Anterior cingulate cortex (tissue), 58 donors: ENCODE measurements at regions not wholly inside any gene's neighbourhood (a gene's known extent, or its start where the extent isn't known, plus 50 kb on each side); places are given as distances from the start of the nearest gene placed in this dataset.

Source experiments
- DNase-seq, 58 donors: peaks; one replicate each; lab custom pipeline; 2025; lab: John Stamatoyannopoulos, UW

DNA sequence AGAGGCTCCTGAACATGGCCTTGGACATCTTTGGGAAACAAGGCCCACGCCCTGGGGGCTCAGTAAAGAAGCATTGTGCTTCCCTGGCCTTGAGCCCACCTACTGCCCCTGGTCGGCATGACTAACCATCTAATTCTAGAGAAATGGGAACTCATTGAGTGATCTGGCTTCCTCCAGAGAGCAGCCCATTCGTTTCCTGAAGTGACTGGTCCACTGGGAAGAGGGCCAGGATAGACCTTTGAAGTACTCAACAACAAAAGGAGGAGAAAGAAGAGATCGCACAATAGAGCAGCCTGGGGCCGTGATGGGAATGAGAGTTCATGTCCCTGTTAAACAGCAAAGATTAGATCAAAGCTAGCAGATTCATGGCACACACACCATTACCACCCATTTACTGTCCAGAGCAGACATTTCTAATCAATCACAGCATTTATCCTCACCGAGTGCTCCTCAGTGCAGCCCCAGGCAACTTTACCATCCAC, 514.4 kb upstream of the PROK2 start:
- no peak for DNase-seq

DNA sequence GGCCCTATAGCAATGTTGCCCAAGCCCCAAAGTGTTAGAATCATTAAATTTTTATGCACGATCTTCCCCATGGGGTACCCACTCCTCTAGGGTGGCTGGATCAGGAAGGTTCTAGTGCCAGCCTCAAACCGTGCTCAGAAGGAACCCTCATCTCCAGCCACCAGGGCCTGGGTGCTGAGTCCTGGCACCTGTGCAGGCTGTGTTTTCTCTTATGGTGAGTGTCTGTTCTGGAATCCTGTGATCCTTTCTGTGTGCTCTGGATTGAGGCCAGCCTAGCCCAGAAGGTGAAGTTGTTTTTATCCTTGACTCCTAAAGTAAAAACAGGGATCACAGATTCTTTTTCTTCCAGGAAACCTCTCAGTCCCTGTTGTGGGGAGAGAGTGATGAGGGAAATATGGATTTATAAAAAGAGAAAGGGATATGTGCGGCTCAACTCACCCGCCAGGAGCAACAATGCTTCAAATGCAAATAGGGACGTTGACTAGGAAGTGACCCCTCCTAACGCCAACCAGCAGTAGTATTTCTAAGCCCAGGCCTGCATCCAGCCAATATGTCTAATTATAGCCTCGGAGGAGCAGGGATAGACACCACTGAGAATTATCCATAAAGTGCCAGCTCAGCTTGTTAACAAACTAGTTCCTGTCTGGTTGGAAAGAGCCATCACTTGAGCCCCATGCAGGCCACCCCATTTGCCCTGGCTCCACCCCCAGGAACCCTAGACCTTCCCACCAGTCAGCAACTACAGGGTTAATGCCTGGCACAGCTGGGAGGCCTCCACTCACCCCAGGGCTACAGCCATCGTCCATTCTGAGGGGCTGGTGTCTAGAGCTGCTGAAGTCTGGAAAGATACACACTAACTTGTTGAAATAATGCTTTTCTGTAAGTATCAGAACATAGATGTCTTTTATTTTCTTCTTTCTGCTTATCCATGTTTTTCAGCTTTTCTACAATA, 513.5 kb upstream of the PROK2 start:
- no peak for DNase-seq

DNA sequence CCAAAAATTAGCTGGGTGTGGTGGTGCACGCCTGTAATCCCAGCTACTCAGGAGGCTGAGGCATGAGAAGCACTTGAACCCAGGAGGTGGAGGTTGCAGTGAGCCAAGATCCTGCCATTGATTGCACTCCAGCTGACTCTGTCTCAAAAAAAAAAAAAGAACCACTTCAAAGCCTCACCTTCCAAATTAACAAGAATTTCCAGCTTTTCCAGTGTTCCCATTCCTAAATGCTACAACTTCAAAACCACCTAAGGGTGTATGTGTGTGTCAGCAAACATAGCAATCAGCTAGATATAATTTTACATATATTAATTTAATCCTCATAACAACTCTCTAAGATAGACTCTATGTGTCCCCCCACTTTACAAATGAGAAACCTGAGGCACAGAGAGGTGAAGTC, 512.5 kb upstream of the PROK2 start:
- DNase-seq, result no peak

DNA sequence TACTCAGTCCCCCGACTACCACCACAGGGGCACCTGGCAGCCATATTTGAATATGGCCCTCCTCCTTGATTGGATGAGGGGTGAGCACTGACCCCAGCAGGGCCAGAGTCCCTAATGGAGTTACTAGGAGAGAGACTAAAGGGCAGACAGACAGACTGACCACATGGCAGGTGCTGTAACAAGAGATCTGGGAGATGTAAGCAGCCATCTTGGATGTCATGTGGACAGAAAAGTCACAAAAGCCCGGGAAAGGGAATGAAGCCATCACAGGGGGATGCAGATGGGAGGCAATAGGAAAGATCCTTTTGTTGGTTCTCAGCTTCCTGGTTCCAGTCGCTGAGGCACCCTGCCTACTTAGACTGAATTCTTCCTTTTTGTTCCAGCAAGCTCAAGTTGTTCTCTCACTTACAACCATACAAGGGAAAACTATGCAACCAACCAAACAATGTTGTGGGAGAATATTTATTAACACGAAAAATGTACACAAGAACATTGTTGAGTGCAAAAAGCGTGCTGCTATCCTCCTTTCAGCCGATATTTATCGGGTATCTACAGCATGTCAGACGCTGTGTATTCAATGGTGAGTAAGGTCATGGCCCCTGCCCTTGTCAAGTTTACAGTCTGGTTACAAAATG, 511.6 kb upstream of the PROK2 start:
- no peak for DNase-seq

DNA sequence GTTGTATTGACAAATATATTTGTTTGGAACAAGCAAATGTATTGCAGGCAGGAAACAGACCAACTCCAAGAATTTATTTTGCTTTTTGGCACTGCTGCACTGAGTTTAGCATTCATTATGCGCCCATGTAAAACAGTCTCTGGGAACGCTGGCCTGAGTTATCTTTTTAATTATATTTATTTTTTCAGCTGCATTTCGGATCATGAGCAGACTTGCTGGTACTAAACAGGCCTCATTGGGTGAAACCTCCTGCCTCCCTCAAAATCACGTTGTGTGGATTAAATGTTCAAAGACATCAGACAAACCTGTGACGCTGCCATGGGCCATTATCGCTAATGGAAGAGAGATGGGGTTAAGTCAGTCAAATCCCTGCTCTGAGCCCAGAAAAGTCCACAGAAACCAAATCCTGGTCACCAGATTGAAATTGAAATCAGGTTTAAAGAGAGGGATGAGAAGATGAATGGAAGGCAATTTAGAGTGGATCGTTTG, 511.1 kb upstream of the PROK2 start:
- DNase-seq, result no peak

DNA sequence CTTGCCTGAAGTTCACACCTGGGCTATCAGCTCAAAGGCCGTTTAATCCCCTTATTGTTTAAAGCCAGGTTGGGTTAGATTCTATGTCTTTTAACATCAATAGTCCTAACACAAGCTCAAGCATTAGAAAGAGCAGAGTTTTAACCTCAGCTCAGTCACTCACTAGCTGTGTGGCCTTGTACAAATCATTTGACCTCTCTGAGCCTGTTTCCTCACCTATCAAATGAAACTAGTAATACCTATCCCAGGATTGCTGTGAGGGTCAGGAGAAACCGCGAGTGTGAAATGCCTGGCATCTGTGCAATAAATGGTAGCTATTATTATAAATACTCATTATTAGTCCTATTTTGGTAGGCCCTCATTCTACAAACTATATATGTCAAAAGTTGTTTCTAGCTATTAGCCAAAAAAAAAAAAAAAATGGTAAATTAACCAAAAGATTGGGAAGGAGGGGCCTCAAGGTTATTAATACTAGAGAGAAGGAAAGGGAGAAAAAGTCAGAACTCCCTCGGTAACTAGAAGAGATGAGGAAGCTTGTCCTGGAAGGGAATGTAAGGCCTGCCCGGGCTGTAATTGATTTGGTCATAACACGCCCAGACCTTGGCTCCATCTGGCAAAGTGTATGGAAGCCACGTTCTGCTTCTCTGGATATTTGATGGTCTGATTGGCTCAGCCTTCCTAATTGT, 510.5 kb upstream of the PROK2 start:
- DNase-seq, result no peak

DNA sequence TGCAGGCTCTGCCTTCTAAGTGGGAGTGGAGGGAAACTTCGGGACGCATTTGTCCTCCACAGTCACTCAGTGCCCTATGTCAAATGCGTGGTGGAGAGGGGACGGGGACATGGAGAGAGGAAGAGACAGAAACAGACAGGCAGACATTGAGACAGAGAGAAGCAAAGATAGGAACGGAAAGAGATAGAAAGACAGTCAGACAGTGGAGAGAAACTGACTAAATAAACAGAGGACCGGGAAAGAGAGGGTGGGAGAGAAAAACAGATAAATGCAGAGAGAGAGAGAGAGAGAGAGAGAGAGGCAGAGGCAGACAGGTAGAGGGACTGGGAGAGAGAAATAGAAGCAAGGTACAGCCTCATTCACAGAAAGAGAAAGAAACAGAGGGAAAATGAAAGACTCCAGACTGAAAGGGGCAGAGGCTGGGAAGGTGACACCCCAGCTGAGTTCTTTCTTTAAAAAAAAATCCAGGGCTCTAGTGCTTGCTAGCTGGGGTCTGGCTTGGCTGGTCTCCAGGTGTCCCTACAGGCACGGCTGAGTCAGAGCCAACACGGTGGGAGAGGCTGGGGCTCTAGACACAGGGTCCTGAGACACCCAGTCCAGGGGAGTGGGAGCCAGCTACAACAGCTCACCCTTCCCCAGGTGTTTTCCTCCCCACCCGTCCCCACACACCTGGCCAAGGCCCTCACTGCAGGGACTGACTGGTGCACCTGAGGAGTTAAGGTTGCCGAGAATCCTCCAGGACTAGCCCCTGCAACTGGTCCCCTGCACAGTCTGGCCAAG, 506.1 kb upstream of the PROK2 start:
- DNase-seq, result no peak

DNA sequence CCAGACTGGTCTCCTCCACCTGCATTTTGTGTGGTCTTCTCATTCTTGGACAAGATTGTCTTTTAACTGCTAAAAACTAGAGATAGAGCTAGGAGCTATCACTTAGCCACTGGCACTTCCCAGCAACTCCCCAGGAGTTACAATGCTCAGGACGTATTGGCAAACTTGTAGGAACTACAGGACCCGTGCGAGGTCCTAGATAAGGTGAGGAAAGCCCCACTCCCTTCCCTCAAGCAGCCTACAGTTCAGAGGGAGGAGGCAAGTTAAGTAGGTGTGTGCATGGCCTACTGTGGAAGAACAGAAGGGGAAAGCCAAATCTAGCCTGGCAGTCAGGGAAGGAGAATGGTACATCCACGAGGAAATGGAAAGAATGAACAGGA, 504.7 kb upstream of the PROK2 start:
- no peak for DNase-seq

DNA sequence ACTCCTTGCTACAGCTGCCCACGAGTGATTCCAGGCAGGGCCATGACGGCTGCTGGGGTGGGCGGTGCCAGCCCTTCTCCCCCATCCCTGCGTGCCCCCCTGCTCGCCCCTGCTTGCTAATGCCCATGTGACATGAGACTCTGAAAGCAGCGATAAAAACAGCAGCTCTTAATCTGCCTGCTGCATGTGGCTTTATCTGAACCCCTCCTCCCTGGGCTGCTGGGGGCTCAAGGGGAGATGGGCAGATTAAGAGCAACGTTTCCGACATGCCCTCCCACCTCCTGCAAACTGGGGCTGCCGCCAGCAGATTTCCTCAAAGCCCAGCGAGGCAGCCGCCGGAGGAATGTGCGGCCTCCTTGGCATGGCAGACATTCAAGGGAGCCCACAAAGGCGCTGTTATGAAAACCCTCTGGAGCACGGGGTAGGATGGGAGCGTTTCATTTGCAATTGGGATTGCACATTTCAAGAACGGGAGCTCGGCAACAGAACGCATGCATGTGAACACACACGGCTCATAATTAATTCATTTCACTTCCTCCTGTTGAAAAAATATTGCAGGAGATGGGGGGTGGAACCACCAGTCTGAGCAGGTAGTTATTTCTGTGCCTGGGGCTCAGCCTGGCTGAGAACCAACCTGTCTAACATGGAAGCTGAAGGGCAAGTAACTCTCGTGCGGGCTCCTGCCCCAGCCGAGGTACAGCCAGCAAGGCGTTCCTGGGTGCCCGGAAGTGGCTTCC, 504.2 kb upstream of the PROK2 start:
- peak in 57 of 58 donors; percentile 10 to 91 (median 73) for DNase-seq

DNA sequence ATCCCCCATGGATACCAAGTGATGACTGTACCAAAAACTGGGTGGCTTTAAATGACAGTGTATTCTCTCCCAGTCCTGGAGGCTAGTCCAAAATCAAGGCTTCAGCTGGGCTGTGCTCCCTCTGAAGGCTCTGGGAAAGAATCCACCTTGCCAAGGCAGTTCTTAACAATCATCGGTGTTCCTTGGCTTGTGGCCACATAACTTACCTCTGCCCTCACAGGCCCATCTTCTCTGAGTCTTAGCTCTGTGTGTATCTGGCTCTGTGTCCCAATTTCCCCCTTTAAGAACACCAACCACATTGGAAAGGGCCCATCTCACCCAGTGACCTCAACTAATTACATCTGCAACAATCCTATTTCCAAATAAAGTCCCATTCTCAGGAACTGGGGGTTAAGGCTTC, 503.0 kb upstream of the PROK2 start:
- DNase-seq, result no peak

DNA sequence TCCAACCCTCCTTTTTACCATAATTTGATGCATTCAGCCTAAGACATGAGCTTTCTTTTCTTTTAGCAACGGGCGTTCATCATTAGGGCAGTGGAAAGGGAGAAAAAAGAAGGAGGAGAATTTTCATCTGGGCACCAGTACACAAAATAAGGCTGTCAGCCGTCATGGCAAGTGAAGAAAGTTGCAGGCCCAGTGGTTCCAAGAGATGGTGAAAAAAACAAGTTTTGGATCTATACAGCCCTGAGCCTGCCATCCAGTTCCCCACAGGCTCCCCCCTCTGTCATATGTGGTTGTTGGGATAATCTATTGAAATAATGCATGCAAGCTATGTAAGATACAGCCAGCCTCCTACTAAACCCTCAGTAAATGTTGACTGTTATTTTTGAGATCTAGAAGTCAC, 500.6 kb upstream of the PROK2 start:
- no peak for DNase-seq

DNA sequence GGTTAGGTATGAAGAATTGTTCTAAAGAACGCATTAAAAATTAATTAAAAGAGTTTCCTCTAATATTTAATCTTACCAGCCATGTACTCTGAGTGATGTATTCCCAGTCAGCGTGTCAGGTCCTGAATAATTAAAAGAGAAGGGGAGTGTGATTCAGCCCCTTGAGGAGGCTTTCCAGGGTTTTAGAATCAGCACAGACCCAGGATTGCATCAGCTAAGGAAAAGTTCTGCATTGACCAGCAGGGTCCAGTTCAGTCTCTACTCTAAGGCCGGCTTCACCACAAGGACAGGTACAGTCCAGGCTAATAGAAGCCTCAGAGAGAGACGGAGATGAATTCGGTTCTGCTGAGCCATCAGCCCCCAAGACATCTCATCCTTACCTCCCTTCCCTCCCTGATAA, 499.5 kb upstream of the PROK2 start:
- no peak for DNase-seq

DNA sequence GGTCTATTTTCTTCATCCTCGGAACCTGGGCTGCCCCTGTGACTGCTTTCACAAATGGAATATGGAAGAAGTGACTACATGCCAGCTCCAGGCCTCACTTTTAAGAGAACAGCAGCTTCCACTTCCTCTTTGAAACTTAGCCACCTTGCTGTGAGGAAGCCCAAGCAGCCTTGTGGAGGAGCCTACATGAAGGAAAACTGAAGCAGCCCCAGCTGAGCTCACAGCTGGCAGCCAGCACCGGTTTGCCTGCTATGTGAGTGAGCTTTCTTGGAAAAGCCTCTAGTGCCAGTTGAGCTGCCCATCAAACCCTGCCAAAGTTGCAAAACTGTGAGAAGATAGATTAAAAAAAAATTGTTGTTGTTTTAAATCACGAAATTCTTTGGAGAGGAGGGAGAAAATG, 498.0 kb upstream of the PROK2 start:
- no peak for DNase-seq

DNA sequence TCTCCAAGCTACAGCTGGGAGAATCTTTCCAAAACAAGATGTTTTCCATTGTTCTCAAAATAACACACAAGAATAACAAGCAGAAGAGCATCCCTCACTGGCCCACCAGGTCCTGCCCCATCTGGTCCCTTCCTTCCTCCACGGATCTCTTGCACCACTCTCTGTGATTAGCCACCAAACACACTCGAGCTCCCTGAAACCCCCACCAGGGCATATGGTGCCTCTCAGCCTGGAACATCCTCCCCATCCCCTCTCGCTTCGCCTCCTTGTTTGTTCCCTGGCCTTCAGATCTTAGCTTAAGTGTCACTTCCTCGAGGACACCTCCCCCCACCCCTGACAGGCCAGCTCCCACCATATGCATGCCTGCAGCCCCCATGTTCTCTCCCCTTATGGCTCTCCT, 496.6 kb upstream of the PROK2 start:
- DNase-seq, result no peak

DNA sequence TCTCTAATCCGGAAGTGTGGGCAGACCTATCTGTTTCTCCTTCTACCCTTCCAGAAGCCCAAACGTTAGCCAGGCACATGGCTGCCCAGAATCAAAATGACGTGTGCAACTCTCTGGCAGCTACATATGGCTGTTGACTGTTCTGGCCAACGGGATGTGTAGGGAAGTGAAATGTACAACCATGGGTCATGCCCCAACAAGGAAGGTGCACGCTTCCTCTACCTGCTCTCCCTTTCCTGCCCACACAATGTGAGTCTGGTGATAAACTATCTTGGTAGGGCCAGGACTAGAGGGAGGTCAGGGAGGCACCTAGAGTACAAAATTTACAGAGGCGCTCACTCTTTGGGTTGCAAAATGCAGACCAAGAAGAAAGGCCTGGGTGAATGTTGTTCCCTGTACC, 495.9 kb upstream of the PROK2 start:
- no peak for DNase-seq

DNA sequence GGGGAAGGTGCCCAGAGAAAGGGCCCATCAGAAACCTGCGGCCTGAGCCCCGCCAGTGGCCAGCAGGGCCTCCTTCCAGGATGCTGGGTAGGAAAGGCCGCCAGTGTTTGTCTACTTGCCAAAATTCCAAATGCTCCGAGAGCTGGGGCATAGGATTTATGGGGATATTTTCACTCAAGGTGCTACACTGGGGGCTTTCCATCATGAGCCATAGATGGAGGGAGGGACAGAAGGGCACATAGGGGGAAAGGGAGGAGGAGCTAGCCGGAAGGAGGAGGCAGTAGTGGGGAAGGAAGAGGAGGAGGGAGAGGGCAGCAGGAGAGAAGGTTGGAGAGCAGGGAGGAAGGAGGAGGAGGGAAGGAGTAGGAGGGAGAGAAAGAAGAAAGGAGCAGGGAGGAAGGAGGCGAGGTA, 494.7 kb upstream of the PROK2 start:
- DNase-seq, result no peak

DNA sequence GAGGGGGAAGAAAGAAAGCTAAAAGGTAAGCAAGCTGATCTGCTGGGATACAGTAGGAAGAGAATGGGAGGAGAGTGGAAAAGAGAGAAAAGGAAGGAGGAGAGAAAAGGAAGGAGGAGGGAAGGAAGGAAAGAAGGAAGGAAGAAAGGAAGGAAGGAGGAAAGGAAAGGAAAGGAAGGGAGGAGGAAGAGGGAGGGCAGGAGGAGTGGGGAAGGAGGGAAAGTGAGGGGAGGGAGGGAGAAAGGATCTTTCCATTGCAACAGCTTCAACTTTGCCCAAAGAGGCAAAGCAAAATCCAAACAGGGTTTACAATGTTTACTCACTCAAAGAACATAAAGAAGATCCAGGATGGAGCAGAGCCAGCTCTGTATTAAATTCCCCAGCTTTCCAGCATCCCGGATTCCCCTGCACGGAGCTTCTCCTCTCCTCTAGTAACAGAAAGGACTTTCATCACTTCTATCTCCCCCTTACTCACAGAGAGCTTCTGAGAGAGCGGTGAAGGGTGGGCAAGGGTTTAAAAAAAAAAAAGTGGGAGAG, 494.2 kb upstream of the PROK2 start:
- no peak for DNase-seq

DNA sequence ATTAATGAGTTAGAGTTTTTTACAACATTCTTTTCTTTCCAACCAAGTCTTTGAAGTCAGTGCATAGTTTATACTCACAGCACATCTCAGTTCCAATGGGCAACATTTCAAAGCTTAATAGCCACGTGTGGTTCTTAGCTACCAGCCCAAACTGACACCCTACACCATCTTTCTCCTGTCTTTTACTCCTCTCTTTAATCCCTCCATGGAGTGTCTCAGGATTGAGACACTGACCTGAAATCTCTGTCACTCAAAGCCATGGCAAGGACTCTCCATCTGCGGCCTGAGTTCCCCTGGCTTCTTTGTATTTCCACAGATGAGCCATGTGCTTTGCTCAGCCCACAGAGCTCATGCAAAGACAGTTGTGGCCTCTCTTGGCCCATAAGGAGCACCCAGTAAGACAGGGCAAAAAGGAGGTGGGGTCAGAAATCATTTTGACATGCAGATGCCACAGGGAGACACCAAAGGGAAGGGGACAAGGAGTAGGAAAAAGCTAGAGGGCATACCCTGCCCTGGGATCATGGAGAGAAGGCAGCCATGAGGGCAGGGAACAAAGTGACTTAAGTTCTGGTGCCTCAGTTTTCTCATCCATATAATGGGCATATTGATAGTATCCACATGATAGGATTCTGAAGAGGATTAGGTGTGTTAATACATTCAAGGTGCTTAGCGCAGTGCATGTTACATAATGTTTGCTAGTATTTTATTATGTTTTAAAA, 493.6 kb upstream of the PROK2 start:
- no peak for DNase-seq

DNA sequence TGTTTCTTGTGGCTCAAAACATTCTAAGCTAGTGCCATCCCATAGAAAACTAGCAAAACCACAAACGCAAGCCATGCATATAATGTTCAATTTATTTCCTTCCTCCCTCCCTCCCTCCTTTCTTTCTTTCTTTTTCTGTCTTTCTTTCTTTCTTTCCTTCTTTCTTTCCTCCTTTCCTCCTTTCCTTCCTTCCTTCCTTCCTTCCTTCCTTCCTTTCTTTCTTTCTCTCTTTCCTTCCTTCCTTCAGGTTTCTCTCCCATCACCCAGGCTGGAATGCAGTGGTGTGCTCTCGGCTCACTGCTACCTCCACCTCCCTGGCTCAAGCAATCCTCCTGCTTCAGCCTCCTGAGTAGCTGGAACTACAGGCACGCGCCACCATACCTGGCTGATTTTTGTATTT, 492.8 kb upstream of the PROK2 start:
- no peak for DNase-seq
